Small intestine (tissue), 7 donors: ENCODE measurements at regions not wholly inside any gene's neighbourhood (a gene's known extent, or its start where the extent isn't known, plus 50 kb on each side); places are given as distances from the start of the nearest gene placed in this dataset.
"Not testable (repeated sequence)": the region's sequence is repeated elsewhere in the genome, so short reads cannot be mapped to it uniquely, and the experiment has no call there.

Source experiments
- DNase-seq, 2 donors: peaks; one replicate each; pipeline versions ENCODE4 v3.0.0 to v3.0.0-alpha.2; 2013
- FAIRE-seq: peaks from 2 replicates; lab custom pipeline; 2012; peaks lifted over from hg19 to GRCh38; lab: Jason Lieb, UNC
- H3K27ac ChIP-seq, 3 donors: one replicate each; pipeline ENCODE4 v1.5.1; 2013; ENCODE audit warnings: low read length in 2 of 3, mild to moderate bottlenecking in 2 of 3, control low read depth in 1 of 3, inconsistent platforms in 1 of 3, low read depth in 1 of 3, moderate library complexity in 1 of 3
- H3K27me3 ChIP-seq, 3 donors: one replicate each; pipeline ENCODE4 v1.6.1; 2013; ENCODE audit warnings: low read length in 3 of 3, inconsistent platforms in 1 of 3; ENCODE audit not compliant: control insufficient read depth in 3 of 3, insufficient read depth in 3 of 3
- H3K36me3 ChIP-seq, 3 donors: one replicate each; pipeline ENCODE4 v1.6.1; 2013; ENCODE audit warnings: low read length in 3 of 3, inconsistent platforms in 1 of 3, low read depth in 1 of 3, mild to moderate bottlenecking in 1 of 3, moderate library complexity in 1 of 3; ENCODE audit not compliant: control insufficient read depth in 3 of 3, insufficient read depth in 2 of 3
- H3K4me1 ChIP-seq, 3 donors: one replicate each; pipeline ENCODE4 v1.6.1; 2013; ENCODE audit warnings: low read length in 2 of 3, inconsistent platforms in 1 of 3, low read depth in 1 of 3, mild to moderate bottlenecking in 1 of 3, moderate library complexity in 1 of 3; ENCODE audit not compliant: control insufficient read depth in 3 of 3, insufficient read depth in 2 of 3
- H3K4me3 ChIP-seq, 3 donors: one replicate each; pipeline ENCODE4 v1.5.1; 2013; ENCODE audit warnings: low read length in 3 of 3, control low read depth in 1 of 3, inconsistent platforms in 1 of 3, low read depth in 1 of 3, mild to moderate bottlenecking in 1 of 3, moderate library complexity in 1 of 3
- H3K9me3 ChIP-seq, 2 donors: one replicate each; pipeline ENCODE4 v1.6.1; 2013; ENCODE audit warnings: low read depth in 1 of 2, low read length in 1 of 2; ENCODE audit not compliant: control insufficient read depth in 2 of 2, insufficient read depth in 1 of 2
- WGBS, 3 donors: extraction: QIAGEN DNeasy Blood & Tissue Kit; methylation state at CpG; one replicate each; pipeline ENCODE4 v1.1.7; 2013; 5-methylcytosine and 5-hydroxymethylcytosine counted together
- donor health status: healthy with polysubstance abuse.
- donor health status: control.
- donor health status: control.
- donor health status: Bipolar disorder and iron deficiency.
- donor health status: healthy.

DNA sequence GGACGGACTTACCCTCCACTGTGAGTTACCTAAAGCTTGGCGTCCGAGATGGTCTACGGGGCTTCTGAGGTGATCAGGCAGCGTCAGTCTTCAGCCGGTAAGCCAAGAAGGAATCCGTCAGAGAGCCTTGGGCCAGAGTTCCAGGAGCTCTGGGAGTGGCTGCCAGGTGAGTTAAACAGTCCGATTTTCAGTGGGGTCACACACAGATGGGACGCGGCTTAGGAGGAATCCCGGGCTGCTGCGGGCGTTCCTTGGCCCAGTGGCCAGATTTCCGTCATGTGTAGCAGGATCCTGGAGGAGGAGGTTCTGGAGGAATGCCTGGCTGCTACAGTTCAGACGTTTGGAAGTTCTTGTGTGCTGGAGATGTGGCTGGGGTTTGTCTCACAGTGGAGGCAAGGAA lies 700.7 kb upstream of the NEGR1 start:
- H3K9me3 ChIP-seq, H3K4me3 ChIP-seq, H3K27me3 ChIP-seq, H3K4me1 ChIP-seq, DNase-seq, H3K27ac ChIP-seq, FAIRE-seq, H3K36me3 ChIP-seq: not testable (repeated sequence)
- WGBS, 3 donors, result 88 to 90% (median 89%) methylated on average over 15 of the region's 15 CpGs

DNA sequence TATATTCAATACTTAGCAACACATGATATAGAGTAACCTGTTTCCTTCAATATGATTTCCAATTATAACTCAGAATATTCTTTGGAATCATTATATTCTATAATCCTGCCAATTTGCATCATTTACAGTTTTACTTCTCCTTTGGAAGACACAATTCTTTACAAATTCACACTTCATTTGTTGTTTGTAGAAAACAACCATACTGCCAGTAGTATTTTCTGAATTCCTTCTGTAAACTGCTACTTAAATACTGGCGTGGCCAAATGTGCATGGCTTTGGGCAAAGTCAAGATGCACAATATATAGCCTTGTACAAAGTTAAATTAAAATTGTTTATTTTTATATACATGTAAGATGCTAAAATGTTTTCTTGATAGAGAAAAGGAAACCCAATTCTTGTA lies 687.1 kb upstream of the NEGR1 start:
- H3K4me1 ChIP-seq, result no peaks in the 10 kb centered on the region
- WGBS, 3 donors, result 74 to 88% (median 83%) methylated on average over 1 of the region's 1 CpG
- H3K27me3 ChIP-seq, result no peaks in the 10 kb centered on the region
- FAIRE-seq, result no peak
- no peaks in the 10 kb centered on the region for H3K9me3 ChIP-seq
- no peak overlapping the region for H3K4me3 ChIP-seq
- no peak for DNase-seq
- H3K36me3 ChIP-seq, result no peaks in the 10 kb centered on the region
- H3K27ac ChIP-seq, result no peak overlapping the region

DNA sequence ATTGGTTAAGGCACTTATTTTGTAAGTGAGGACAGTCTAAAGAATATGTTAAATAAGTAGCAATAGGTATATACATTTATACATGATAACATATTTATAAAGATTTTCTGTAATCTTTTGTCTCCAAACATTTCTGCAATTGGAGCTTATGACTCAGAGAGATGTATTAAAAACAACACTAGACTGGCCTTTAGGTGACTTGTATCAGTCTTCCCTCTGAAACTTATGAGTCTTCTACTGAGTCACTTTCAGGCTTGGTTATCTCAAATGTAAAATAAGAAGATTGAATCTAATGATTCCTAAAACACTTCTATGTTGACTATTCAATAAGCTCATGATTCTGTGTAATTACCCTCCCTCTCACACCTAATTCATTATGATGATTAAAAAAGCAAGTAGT lies 672.6 kb upstream of the NEGR1 start:
- FAIRE-seq, result no peak

DNA sequence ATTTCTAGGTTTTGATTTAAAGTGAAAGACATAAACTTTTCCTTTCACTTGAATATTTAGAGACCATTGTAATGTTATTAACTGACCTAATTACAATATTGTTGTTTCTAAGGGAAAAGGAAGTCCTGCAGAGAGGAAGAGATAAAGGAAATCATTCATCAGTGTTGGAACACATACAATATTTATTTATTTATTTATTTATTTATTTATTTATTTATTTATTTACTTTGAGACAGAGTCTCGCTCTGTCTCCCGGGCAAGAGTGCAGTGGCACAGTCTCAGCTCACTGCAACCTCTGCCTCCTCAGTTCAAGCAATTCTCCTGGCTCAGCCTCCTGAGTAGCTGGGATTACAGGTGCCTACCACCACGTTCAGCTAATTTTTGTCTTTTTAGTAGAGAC lies 668.6 kb upstream of the NEGR1 start:
- H3K9me3 ChIP-seq, FAIRE-seq, H3K4me3 ChIP-seq, H3K4me1 ChIP-seq, H3K27me3 ChIP-seq, H3K36me3 ChIP-seq, DNase-seq, H3K27ac ChIP-seq: not testable (repeated sequence)
- 79 to 84% (median 82%) methylated on average over 3 of the region's 3 CpGs for WGBS, 3 donors

More for the DNA sequence above, 672.6 kb upstream of the NEGR1 start:
- Histone ChIP-seq H3K9me3 (no peaks in the 10 kb centered on the region), H3K36me3 (no peaks in the 10 kb centered on the region), H3K27me3 (no peaks in the 10 kb centered on the region), H3K4me3 (no peak overlapping the region), H3K4me1 (no peaks in the 10 kb centered on the region), H3K27ac (no peak overlapping the region)
- no peak for DNase-seq

GRCh38 chr1:72946903-72947499 lies 664.7 kb upstream of the NEGR1 start:
- H3K4me1 ChIP-seq, result no peaks in the 10 kb centered on the region
- DNase-seq (no peak), FAIRE-seq (no peak)
- no peaks in the 10 kb centered on the region for H3K9me3 ChIP-seq
- no peak overlapping the region for H3K27ac ChIP-seq
- no peaks in the 10 kb centered on the region for H3K36me3 ChIP-seq
- 34 to 42% (median 35%) methylated on average over 3 of the region's 3 CpGs for WGBS, 3 donors
- H3K4me3 ChIP-seq, result no peak overlapping the region
- H3K27me3 ChIP-seq, result no peaks in the 10 kb centered on the region

- Histone ChIP-seq H3K27me3 (no peaks in the 10 kb centered on the region), H3K27ac (no peak overlapping the region), H3K4me3 (no peak overlapping the region), H3K4me1 (no peaks in the 10 kb centered on the region), H3K9me3 (no peaks in the 10 kb centered on the region), H3K36me3 (no peaks in the 10 kb centered on the region)
- no peak for FAIRE-seq
- 42 to 56% (median 43%) methylated on average over 2 of the region's 2 CpGs for WGBS, 3 donors
- DNase-seq, result no peak
Observed at GRCh38 chr1:72942008-72942407, 659.7 kb upstream of the NEGR1 start.

DNA sequence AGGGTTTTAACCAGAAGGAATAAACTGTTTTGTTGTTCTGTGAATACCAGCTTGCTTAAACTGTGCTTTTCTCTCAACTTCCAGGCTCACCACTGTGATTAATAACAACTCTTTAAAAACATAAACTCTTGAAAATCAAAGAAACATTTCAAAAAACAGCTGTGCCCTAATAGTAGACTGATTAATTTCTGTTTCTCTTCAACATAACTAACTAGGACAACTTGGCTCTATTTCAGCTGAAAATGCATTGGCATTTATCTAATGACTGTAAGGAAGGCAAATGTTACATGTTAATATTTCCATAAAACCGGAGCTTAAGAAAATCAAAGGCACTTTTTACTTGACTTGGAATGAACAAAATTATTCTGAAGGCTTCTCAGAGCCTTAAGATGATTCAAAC lies 656.1 kb upstream of the NEGR1 start:
- DNase-seq, result no peak
- no peak for FAIRE-seq
- H3K27ac ChIP-seq, result no peak overlapping the region
- WGBS, 3 donors, result 68 to 78% (median 70%) methylated on average over 1 of the region's 1 CpG
- H3K4me1 ChIP-seq, result no peaks in the 10 kb centered on the region
- H3K27me3 ChIP-seq, result no peaks in the 10 kb centered on the region
- H3K4me3 ChIP-seq, result no peak overlapping the region
- H3K36me3 ChIP-seq, result no peaks in the 10 kb centered on the region
- H3K9me3 ChIP-seq, result no peaks in the 10 kb centered on the region

DNA sequence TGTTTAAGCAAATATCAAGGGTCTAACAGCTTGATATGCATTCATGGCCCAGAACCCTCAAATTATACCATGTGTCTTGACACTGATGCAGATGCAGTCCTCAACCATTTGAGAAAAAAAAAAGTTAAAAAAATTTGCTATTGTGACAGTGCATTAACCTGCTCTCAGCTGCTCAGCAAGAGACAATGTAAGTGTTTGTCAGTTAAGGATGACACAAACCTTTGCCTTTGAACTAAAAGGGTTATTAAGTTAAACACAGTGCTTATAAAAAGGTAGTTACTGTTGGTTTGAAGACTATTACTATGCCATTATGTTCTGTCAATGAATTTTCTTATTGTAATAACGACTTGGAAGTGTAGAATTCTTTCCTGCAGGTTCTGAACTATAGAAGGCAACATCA lies 655.6 kb upstream of the NEGR1 start:
- FAIRE-seq, result no peak
- WGBS, 3 donors, result 6 to 30% (median 13%) methylated on average over 1 of the region's 1 CpG

GRCh38 chr1:72936942-72937341 lies 654.6 kb upstream of the NEGR1 start:
- no peak for DNase-seq

More for the DNA sequence above, 655.6 kb upstream of the NEGR1 start:
- Histone ChIP-seq H3K4me3 (no peak overlapping the region), H3K27me3 (no peaks in the 10 kb centered on the region), H3K27ac (no peak overlapping the region), H3K9me3 (no peaks in the 10 kb centered on the region), H3K4me1 (no peaks in the 10 kb centered on the region), H3K36me3 (no peaks in the 10 kb centered on the region)
- no peak for DNase-seq

More at GRCh38 chr1:72936942-72937341, 654.6 kb upstream of the NEGR1 start:
- H3K4me3 ChIP-seq, result no peak overlapping the region
- H3K27ac ChIP-seq, result no peak overlapping the region
- no peaks in the 10 kb centered on the region for H3K4me1 ChIP-seq
- peaks cover 0 to 2% of the 10 kb centered on the region in 2 donors for H3K9me3 ChIP-seq
- no peaks in the 10 kb centered on the region for H3K36me3 ChIP-seq
- H3K27me3 ChIP-seq, result no peaks in the 10 kb centered on the region
- WGBS, 3 donors, result 79 to 86% (median 80%) methylated on average over 8 of the region's 8 CpGs
- FAIRE-seq, result no peak
